Limb (tissue), 2 donors: ENCODE measurements at regions not wholly inside any gene's neighbourhood (a gene's known extent, or its start where the extent isn't known, plus 50 kb on each side); places are given as distances from the start of the nearest gene placed in this dataset.

Source experiments
- DNase-seq, 2 donors: peaks; one replicate each; pipeline ENCODE4 v3.0.0-alpha.2; 2016; ENCODE audit errors: extremely low spot score in 2 of 2

DNA sequence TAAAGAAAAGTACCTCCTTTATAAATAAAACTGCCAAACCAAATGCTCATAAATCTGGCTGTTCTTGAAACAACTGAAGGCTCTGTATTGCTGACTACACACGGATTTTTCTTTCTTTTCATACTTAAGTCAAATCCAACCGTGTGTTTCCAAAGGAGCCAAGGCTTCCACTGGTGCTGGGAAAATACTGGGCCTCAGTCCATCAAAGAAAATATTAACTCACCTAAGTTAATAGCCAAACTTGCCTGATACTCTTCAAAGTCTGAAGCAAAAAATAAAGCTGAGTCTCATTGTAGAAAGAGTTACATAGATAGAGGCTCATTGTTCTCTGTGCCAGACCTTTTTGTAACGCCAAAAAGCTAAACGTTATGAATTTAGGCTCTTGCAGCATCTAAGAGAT, 350.4 kb upstream of the CDH9 start:
- DNase-seq: no peak

DNA sequence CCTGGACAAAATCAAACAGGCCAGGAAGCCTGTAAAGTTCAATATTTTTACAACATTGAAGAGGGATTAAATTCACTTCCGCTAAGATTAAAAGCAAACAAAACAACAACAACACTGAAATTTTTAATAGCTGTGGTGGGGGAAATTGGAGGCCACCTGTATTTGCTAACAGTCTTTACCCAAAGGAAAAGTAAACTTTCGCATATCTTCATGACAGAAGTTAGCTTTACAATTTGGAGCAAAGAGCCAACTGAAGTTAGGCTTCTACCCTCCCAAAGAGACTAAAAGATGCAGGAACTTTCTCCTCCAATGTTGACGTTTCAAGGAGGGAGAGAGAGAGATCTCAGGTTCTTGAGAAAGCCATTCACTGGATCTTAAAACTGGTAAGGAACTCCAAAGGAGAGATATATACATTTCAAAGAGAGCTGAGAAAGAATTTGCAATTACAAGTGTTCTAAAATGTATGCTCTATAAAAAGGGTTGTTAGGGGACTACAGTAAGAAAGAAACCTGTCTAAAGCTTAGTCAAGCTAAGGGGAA, 349.2 kb upstream of the CDH9 start:
- no peak for DNase-seq

DNA sequence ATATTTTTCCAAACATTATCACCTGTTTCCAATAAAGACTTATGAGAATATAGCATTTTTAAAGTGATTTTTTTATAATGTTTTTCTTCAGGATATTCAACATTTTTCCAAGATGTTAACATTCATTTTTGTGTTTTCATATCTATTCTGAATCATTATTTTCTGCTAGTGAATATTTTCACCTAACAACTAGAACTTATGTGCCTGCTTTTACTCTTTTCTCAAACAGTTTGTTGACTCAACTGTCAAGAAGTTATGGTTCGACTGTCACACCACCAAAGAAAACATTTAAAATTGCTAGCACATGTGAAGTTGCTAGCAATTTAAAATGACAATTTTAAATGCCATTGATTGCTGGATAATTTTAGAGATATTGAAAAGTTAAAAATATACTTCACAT, 343.3 kb upstream of the CDH9 start:
- no peak for DNase-seq

DNA sequence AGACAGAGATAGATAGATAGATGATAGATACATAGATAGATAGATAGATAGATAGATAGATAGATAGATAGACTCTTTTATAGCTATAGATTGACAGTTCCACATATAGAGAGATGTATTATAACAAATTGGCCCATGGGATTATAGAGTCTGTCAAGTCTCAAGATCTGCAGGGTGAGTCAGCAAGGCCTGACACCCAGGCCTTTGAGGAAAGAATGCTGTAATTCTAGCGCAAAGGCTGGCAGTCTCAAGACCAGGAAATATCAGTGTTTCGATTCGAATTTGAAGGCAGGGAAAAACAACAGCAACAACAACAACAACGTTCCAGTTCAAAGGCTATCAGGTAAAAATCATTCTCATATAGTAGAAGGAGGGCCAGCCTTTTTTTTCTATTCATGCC, 339.2 kb upstream of the CDH9 start:
- DNase-seq: no peak

DNA sequence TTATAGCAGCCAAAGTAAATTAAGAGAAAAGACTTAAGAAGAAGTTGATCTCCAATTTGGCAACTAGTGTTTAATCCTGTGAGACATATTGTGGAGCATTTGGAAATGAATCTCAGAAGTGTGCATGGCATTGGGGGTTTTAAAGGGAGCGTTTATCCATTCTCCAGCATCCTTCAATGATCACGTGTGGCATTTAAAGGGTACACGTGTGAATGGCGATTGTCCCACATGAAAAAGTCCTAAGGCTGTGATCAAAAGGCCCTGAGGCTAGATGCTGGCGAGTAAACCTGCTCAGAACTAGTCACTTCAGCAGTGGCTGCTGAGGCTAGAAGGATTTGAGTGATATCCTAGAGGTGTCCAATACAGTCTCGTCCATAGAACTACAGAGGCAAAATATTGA, 315.6 kb upstream of the CDH9 start:
- DNase-seq: no peak

DNA sequence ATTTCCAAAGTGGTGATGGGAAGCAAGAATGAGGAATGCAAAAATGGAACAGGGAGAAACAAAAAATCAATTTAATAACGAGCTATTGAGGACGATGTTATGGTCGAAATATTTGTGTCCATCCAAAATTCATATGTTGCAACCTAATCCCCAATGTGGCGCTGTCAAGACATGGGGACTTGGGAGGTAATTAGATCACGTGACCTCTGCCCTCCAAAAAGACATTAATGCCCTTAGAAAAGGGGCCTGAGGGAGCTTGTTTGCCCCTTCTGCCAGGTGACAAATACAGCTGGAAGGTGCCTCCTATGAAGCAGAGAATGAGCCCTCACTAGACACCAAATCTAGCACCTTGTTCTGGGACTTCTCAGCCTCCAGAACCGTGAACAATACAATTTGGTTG, 315.2 kb upstream of the CDH9 start:
- no peak for DNase-seq

DNA sequence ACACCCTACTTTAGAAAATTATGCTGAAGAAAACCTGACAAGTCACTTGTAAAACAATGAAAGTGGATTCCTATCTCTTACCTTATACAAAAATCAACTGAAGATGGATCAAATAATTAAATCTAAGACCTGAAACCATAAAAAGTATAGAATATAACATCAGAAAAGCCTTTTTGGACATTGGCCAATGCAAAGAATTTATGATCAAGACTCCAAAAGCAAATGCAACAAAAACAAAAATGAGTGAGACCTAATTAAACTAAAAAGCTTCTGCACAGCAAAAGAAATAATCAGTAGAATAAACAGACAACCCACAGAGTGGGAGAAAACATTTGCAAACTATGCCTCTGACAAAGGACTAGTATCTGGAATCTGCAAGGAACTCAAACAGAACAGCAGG, 303.0 kb upstream of the CDH9 start:
- DNase-seq: no peak

DNA sequence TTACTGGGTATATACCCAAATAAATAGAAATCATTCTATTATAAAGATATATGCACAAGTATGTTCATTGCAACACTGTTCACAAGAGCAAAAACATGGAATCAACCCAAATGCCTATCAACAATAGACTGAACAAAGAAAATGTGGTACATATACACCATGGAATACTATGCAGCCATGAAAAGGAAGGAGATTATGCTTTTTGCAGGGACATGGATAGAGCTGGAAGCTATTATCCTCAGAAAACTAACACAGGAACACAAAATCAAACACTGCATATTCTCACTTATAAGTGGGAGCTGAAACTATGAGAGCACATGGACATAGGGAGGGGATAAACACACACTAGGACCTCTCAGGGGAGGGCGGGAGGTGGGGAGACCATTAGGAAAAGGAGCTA, 298.4 kb upstream of the CDH9 start:
- DNase-seq: no peak

DNA sequence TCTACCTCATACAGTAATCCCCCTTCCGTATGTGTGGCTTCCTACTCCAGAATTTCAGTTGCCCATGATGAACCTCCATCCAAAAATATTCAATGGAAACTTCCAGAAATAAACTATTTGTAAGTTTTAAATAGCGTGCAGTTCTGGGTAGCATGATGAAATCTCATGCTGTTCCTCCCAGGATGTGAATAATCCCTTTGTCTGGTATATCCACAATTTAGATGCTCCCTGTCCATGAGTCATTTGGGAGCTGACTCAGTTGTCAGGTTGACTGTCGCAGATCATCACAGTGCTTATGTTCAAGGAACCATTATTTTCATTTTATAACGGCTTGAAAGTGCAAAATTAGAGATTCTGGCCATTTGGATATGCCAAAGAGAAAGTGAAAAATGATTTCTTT, 290.1 kb upstream of the CDH9 start:
- no peak for DNase-seq

DNA sequence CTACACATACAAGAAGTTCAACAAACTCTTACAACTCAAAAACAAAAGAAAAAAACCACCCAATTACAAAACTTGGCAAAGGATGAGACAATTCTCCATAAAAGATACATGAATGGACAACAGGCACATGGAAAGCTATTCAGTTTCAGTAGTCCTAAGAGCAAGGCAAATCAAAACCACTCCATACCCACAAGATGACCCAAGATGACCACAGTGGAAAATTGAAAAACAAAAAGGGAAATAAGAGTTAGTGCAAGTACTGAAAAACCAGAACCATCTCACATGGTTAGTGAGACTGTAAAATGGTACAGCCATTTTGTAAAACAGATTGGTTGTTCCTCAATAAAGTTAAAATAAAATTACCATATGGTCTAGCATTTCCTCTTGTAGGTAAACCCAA, 287.1 kb upstream of the CDH9 start:
- DNase-seq: no peak

DNA sequence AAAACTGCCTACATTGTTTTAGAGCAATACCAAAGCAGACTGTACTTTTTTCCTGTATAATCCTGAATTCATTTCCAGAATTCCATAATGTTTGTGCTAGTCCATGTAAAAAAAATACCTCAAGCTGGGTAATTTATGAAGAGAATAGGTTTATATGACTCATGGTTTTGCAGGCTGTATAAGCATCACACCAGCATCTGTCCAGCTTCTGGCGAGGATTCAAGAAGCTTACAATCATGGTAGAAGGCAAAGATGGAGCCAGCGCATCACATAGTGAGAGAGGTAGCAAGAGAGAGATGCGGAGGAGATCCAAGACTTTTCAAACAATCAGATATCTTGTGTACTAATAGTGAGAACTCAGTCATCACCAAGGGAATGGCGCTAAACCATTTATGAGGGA, 280.3 kb upstream of the CDH9 start:
- DNase-seq: no peak

DNA sequence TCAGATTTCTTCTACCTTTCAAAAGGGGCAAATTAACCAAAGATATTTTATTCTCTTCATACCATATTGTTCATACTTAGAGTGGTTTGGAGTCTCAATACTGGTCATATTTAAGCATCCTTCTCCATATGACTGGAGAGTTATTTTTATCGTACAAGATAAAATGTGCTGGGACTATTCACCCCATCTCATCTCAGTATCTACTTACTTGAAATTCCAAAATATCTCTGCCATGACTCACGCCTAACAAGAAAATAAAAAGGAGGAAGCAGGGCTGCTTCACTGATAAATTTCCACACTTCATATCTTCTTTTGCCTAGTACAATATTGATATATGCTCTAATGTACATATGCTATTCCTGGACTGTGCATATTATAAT, 277.9 kb upstream of the CDH9 start:
- DNase-seq: no peak

DNA sequence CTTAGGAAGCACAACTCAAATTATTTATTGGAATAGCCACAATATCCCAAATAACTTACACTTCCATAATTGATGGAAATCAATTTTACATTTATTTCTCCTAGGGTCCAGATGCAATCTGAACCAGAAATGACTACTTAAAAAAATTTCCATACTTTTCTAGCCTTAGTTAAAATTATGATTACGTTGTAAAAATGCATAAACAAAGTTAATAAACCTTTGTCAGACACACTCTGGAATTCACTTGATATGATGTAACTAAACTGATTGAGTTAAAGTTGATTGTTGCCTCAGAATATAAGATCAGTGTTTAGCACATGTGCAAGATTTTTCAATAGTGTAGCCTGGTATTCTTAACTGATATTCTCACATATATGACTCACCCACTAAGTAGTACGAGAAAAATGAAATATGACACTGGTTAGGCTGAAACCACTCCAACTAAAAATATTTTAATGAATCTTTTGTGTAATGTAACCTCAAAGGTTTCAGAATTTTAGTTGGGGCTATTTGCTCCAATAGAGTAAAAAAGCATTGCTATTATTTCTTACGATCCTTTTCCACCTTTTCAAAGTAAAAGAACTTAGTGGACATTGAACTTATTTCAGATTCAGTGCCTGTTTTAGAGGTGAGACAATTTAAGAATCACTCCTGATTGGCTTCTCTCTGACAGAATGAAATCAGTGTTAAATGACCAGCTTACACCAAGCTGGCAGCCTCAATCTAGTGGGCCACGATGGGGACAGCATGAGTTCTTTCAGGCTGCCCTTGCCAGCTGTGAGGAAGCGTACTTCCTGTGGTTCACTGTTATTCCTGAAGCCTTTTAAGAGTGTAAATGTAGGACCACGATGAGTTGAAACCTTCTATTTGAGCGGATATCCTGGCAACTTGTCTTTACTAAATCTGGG, 277.2 kb upstream of the CDH9 start:
- DNase-seq: no peak

DNA sequence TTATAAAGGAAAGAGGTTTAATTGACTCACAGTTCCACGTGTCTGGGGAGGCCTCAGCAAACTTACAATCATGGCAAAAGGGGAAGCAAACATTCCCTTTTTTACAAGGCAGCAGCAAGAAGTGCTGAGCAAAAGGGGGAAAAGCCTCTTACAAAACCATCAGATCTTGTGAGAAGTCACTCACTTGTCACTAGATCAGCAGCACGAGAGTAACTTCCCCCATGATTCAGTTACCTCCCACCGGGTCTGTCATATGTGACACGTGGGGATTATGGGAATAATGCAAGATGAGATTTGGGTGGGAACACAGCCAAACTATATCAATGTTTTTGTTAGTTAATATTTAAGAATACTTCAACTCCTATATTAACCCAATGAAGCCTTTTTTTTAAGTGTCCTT, 275.2 kb upstream of the CDH9 start:
- DNase-seq: no peak

DNA sequence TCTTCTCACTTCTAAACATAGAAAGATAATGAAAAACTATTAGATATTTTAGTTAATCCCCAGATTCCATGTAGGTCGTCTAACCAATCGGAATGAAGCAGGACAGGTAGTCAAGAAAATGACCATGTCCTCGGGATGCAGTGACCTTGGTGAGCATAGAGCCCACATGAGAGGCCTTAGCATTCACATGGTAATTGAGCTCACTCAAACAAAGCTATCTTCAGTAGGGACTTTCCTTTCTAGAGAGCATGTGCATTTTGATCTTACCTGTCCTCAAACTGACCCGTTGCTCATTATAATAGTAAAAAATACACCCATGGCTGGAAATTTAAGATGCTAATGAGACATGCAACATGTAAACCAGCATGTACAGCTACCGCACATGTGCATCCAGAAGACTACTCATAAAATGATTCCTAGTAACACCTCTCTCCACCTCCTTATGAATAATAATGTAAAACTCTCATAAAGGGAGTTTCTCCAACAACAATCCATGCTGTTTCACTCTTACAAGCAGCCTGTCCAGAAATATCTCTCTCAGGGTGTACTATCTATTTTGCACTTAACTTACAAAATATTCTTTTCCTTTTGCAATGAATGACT, 274.0 kb upstream of the CDH9 start:
- DNase-seq: no peak

DNA sequence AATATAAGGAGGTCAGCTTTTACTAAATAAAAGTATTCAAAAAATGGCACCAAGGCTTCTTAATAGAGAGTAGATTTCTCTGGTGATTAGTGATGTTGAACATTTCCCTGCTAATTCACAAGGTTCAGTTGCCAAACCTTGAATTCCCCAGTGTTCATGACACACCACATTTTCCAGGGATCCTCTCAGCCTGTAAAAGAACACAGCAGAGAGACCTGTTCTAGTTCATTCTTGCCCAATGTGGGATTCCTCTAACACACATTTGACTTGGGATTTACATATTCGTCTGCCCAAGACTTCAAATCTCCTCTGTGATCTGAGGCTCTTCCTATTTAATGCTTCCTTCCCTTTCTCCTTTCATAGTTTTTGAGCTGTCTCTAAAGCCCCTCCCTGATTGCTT, 273.2 kb upstream of the CDH9 start:
- DNase-seq: no peak

DNA sequence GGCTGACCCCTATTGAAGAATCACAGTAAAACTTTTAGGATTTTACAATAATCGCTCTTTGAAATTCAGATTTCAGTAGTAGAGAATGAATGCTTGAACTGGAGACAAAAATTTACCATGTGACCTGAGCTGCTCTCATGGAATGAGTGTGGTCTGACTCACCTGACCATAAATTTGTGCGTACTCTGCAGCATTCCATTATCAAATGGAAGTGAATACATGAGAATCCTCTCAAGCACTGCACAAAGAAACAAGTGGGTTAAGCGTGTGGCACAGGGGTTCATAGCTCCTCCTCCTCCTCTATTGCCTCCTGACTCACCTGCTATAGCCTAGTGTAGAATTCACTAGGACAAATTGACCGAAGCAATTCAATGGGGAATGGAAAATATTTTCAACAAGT, 269.8 kb upstream of the CDH9 start:
- no peak for DNase-seq

DNA sequence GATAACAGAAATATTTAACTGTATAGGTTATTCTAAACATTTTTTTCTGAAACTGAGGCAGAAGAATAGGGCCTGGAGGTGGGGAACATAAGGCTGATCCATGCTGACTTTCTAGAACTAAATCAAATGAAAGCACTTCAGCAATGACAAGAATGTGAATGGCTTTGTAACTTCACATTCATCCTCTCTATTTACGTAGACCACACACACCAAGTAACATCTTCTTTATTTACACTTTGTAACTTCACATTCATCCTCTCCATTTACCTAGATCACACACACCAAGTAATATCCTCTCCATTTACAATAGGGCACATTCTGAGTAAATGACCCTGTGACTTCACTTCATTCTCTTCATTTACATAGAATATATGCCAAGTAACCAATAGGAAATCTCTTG, 251.8 kb upstream of the CDH9 start:
- no peak for DNase-seq

DNA sequence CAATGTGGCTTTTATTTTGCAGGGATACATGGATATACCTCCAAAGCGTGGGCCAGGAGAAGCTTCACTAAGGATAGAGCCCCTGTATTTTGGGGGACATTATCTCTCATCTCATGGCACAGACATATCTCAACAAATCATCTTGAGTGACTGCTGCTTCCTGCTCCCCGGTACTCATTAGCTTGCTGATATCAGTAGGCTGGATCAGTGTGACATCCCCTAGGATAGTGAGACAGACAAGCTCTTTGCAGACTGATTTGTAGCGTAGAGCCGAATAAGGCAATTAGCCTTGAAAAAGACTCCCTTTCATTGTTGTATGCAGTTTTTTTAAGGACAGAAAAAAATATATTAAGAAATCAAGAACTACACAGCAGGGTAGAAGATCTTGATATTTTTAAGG, 237.7 kb upstream of the CDH9 start:
- DNase-seq: no peak

DNA sequence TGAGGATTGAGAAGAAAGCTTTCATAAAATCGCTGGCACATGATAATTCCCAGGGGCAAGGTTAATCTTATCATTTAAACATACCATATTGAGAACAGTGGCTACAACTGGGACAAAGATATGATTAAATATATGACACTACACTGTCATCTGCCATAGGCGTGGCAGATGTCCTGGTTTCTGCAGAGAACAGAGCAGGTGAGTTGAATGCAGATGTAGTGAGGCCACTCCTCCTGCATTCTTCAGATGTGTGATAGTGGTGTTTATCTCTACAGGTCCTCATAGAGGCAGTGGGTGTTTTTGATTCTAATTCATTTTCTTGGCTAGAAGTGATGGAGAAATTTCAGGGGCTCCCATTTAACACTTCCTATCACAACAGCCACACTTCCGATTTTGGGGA, 237.0 kb upstream of the CDH9 start:
- DNase-seq: no peak

DNA sequence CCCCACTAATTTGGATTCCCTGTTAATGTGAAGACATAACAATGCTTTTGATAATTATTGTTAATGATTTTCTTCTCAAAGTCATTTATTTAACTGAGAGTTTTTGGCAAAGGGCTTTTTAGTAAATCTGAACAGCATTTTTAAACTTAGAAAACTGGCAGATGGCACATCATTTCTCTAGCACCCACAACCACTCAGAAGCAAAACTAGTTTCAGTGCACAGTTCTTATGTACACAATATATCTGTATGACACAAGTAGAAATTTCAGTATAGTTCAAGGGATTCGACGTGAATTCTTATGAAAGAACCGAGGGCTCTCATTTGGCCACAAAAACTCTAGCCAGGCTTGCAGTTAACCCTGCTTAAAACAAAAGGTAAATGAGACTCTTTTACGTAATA, 231.4 kb upstream of the CDH9 start:
- no peak for DNase-seq

DNA sequence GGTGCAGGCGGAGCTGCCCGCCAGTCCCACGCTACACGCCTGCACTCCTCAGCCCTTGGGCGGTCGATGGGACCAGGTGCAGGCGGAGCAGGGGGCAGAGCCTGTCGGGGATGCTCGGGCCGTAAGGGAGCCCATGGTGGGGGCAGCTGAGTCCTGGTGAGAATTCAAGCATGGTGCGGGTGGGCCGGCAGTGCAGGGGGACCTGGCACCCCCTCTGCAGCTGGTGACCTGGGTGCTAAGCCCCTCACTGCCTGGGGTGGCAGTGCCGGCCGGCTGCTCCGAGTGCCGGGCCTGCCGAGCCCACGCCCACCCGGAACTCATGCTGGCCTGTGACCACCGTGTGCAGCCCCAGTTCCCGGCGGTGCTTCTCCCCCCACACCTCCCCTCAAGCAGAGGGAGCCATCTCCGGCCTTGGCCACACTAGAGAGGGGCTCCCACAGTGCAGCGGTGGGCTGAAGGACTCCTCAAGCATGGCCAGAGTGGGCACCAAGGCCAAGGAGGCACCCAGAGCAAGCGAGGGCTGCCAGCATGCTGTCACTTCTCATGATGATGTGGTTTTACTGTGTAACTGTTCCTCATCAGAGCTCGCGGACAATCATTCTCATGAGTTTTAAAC, 228.9 kb upstream of the CDH9 start:
- DNase-seq: no peak

DNA sequence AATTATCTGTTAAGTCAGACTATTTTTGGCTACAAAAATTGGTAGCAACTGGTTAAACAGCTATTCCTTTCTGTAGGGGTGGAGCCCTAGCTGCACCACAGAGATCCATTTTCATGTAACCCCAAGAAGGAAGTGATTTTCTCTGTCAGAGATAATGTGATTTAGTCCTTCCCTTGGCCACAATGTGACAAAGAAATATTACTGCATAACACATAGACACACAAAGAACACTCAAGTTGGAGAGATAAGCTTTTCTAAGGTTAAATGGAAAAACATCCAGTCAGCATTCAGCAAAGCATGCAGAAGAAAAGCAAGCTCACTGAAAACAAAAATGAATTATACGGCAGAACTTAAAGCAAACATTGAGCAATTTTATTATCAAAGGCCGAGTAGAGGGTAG, 227.8 kb upstream of the CDH9 start:
- no peak for DNase-seq
